K562 (cell line): ENCODE measurements at regions not wholly inside any gene's neighbourhood (a gene's known extent, or its start where the extent isn't known, plus 50 kb on each side); places are given as distances from the start of the nearest gene placed in this dataset.

Source experiments
- ATAC-seq: fragments of 200-7000 bp; cut with Tn5 transposase; 3 replicates; pipeline ENCODE4 v1.9.1; 2020; ENCODE audit warnings: moderate library complexity
- BruUV-seq: library from RNA; stranded (reverse); fragments of 400-500 nt; replicated peaks from 2 replicates; lab custom pipeline; 2021; lab: Mats Ljungman, UMichigan
- CTCF ChIA-PET: fragments of 300-600 bp; formaldehyde crosslinking; extraction: SDS; loops from one replicate; lab custom pipeline; 2021; ENCODE audit warnings: low intra/inter-chr PET ratio; lab: Yijun Ruan, JAX
- POLR2A ChIA-PET: fragments of 300-600, 350-650 bp; sonication (Branson Sonifier 250); formaldehyde crosslinking; extraction: SDS; loops from one replicate; lab custom pipeline; 2021; ENCODE audit warnings: antibody characterized with exemption, inconsistent platforms; lab: Yijun Ruan, JAX
- DNase-seq, 4 experiments: peaks; one replicate each; pipeline versions ENCODE4 v3.0.0 to v3.0.0-alpha.2; 2011 to 2018; ENCODE audit warnings: low spot score in 3 of 4, mixed read lengths in 3 of 4; ENCODE audit errors: extremely low read depth in 1 of 4
- FAIRE-seq: peaks from 2 replicates; lab custom pipeline; 2011; peaks lifted over from hg19 to GRCh38; lab: Jason Lieb, UNC
- H2AFZ ChIP-seq: 2 replicates; pipeline ENCODE4 v1.6.0; 2011; ENCODE audit warnings: low read depth, low read length, control low read depth, inconsistent platforms
- H3K27ac ChIP-seq: fragments of 200-600 bp; 3 replicates; pipeline ENCODE4 v1.8.0; 2011; ENCODE audit warnings: low read depth, mild to moderate bottlenecking, control low read depth, inconsistent platforms, low read length, moderate library complexity, mixed read lengths; ENCODE audit errors: extremely low read depth
- H3K27me3 ChIP-seq, 2 experiments: fragments of 300-600 bp in 1 of 2; 2 replicates in 1 of 2; 3 replicates in 1 of 2; pipeline versions ENCODE4 v1.6.0 to v1.8.0; 2011; ENCODE audit warnings: inconsistent platforms in 2 of 2, low read length in 2 of 2, mild to moderate bottlenecking in 1 of 2, mixed read lengths in 1 of 2, moderate library complexity in 1 of 2; ENCODE audit not compliant: control insufficient read depth in 2 of 2, insufficient read depth in 2 of 2
- H3K36me3 ChIP-seq: fragments of 300-600 bp; 3 replicates; pipeline ENCODE4 v1.8.0; 2011; ENCODE audit warnings: mild to moderate bottlenecking, low read length, inconsistent platforms; ENCODE audit not compliant: control insufficient read depth, insufficient read depth
- H3K4me1 ChIP-seq, 2 experiments: fragments of 200-600 bp in 1 of 2; replicated peaks in 1 of 2; 2 replicates in 1 of 2; 3 replicates in 1 of 2; pipeline versions ENCODE4 v1.5.1 to v1.8.0; 2011; ENCODE audit warnings: inconsistent platforms in 2 of 2, low read length in 2 of 2, mild to moderate bottlenecking in 1 of 2, mixed read lengths in 1 of 2, moderate library complexity in 1 of 2; ENCODE audit not compliant: control insufficient read depth in 2 of 2, insufficient read depth in 2 of 2
- H3K4me2 ChIP-seq: 2 replicates; pipeline ENCODE4 v1.6.1; 2011; ENCODE audit warnings: low read length, control low read depth, inconsistent platforms, mixed read lengths; ENCODE audit not compliant: insufficient read depth
- H3K4me3 ChIP-seq: fragments of 200-600 bp; sonication (generic), shearing (Covaris generic); 2 replicates; pipeline ENCODE4 v1.5.1; 2016; ENCODE audit warnings: control low read depth, inconsistent platforms
- H3K79me2 ChIP-seq: fragments of 200-600 bp; 3 replicates; pipeline ENCODE4 v1.8.0; 2011; ENCODE audit warnings: low read length, inconsistent platforms; ENCODE audit not compliant: control insufficient read depth, insufficient read depth
- H3K9ac ChIP-seq, 2 experiments: 2 replicates each; pipeline versions ENCODE4 v1.6.0 to v1.6.1; 2011; ENCODE audit warnings: low read depth in 2 of 2, low read length in 2 of 2, control low read depth in 1 of 2, inconsistent platforms in 1 of 2, mild to moderate bottlenecking in 1 of 2, mixed read lengths in 1 of 2; ENCODE audit not compliant: insufficient read depth in 1 of 2
- H3K9me1 ChIP-seq: one replicate; pipeline ENCODE4 v1.6.0; 2011; ENCODE audit warnings: inconsistent platforms, mild to moderate bottlenecking, low read length, moderate library complexity; ENCODE audit not compliant: control insufficient read depth, insufficient read depth
- H3K9me3 ChIP-seq: replicated peaks from 2 replicates; pipeline ENCODE4 v1.5.1; 2011; ENCODE audit warnings: low read depth, low read length, inconsistent platforms; ENCODE audit not compliant: control insufficient read depth, insufficient read depth
- H4K20me1 ChIP-seq: replicated peaks from 2 replicates; pipeline ENCODE4 v1.6.1; 2011; ENCODE audit warnings: low read length, inconsistent platforms, mixed read lengths; ENCODE audit not compliant: control insufficient read depth, insufficient read depth
- NONO ChIP-seq, 2 experiments: fragments of 200-400 bp in 1 of 2; fragments of 450-650 bp in 1 of 2; formaldehyde crosslinking in 1 of 2; IDR thresholded peaks; 2 replicates each; pipeline ENCODE4 v1.6.1; 2017; ENCODE audit warnings: low read depth in 2 of 2, mild to moderate bottlenecking in 2 of 2, moderate library complexity in 2 of 2, low read length in 1 of 2
- POLR2G ChIP-seq: fragments of 200-400 bp; formaldehyde crosslinking; IDR thresholded peaks from 2 replicates; pipeline ENCODE4 v1.6.1; 2017; ENCODE audit warnings: low read depth, mild to moderate bottlenecking, antibody characterized with exemption, low read length, moderate library complexity
- WGBS: fragments of 100-300 bp; shearing (Covaris generic); methylation state at CpG from one replicate; pipeline ENCODE4 v1.1.6; 2016; ENCODE audit warnings: low coverage, mixed read lengths; ENCODE audit not compliant: insufficient coverage; ENCODE audit errors: missing lambda C conversion rate; 5-methylcytosine and 5-hydroxymethylcytosine counted together
- in situ Hi-C: fragments of 300-500 bp; cut with MboI; formaldehyde crosslinking; loops from 4 replicates; pipeline ENCODE4 v1.15.0; 2018; ENCODE audit warnings: inconsistent platforms, mixed read lengths
- intact Hi-C: fragments of 100-400 bp; cut with micrococcal nuclease; formaldehyde crosslinking; loops from 2 replicates; pipeline ENCODE4 v1.14.2; 2022
- TF ChIP-seq, protein P1 (sequence below), 2 experiments: fragments of 450-650 bp in 1 of 2; sonication (generic) in 1 of 2; formaldehyde crosslinking in 1 of 2; IDR thresholded peaks; 2 replicates each; pipeline versions ENCODE4 v1.7.1 to v1.9.0; 2016 to 2022; ENCODE audit warnings: inconsistent platforms in 1 of 2, mild to moderate bottlenecking in 1 of 2, missing genetic modification reagents in 1 of 2
- TF ChIP-seq, protein P2 (sequence below): fragments of 250-450 bp; sonication (Bioruptor Pico); IDR thresholded peaks from 2 replicates; pipeline ENCODE4 v1.8.0; 2021; ENCODE audit warnings: moderate library complexity, mild to moderate bottlenecking, inconsistent platforms
- TF ChIP-seq, protein P3 (sequence below): fragments of 450-650 bp; conservative IDR thresholded peaks from 2 replicates; pipeline ENCODE4 v1.6.1; 2016; ENCODE audit warnings: missing genetic modification characterization, low read depth, mild to moderate bottlenecking, control low read depth, missing compliant biosample characterization
- TF ChIP-seq, protein P4 (sequence below): fragments of 200-800 bp; sonication (Bioruptor generic); IDR thresholded peaks from 2 replicates; pipeline ENCODE4 v1.6.1; 2017; ENCODE audit warnings: missing genetic modification characterization, missing compliant biosample characterization

DNA sequence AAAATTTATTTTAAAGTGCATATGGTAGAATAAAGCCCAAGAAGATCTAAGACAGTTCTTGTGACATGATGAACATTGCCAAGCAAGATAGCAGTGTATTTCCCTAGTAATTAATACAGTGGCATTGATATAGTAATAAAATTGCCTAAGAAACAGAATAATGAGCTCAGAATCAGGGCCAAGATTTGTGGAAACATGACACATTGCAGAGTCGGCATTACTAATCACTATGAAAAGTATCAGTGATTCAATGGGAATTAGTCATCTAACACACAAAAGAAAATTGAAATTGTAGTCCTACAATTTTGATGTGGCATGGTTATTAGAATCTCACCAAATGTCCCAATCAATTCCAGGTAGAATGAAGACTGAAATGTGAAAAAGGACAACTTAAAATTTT, 243.0 kb upstream of the CYRIA start:
- ChIA-PET CTCF (interaction anchor here (0.6 kb wide), 1 partner anchor 38 kb away, joined by 4 read pairs; no protein-coding TSS in a partner anchor), POLR2A (no interaction called here)
- H3K9me1 ChIP-seq = no peaks in the 10 kb centered on the region
- H3K79me2 ChIP-seq = no peaks in the 10 kb centered on the region
- H3K36me3 ChIP-seq = no peaks in the 10 kb centered on the region
- intact Hi-C loops = no loop called here
- DNase-seq (no peak), ATAC-seq (no peak), FAIRE-seq (no peak)
- H3K9ac ChIP-seq = no peak overlapping the region
- 16% methylated on average over 1 of the region's 1 CpG for WGBS
- H3K4me2 ChIP-seq = no peak overlapping the region
- in situ Hi-C loops = no loop called here
- no peaks in the 10 kb centered on the region for H3K27me3 ChIP-seq
- H2AFZ ChIP-seq = no peak overlapping the region
- H4K20me1 ChIP-seq = no peaks in the 10 kb centered on the region
- no peaks in the 10 kb centered on the region for H3K9me3 ChIP-seq
- H3K4me3 ChIP-seq = no peak overlapping the region
- no peak overlapping the region for H3K27ac ChIP-seq
- H3K4me1 ChIP-seq = no peaks in the 10 kb centered on the region
- BruUV-seq = no TSS peak
- no peak for TF ChIP-seq POLR2G
- TF ChIP-seq, protein P1, sequence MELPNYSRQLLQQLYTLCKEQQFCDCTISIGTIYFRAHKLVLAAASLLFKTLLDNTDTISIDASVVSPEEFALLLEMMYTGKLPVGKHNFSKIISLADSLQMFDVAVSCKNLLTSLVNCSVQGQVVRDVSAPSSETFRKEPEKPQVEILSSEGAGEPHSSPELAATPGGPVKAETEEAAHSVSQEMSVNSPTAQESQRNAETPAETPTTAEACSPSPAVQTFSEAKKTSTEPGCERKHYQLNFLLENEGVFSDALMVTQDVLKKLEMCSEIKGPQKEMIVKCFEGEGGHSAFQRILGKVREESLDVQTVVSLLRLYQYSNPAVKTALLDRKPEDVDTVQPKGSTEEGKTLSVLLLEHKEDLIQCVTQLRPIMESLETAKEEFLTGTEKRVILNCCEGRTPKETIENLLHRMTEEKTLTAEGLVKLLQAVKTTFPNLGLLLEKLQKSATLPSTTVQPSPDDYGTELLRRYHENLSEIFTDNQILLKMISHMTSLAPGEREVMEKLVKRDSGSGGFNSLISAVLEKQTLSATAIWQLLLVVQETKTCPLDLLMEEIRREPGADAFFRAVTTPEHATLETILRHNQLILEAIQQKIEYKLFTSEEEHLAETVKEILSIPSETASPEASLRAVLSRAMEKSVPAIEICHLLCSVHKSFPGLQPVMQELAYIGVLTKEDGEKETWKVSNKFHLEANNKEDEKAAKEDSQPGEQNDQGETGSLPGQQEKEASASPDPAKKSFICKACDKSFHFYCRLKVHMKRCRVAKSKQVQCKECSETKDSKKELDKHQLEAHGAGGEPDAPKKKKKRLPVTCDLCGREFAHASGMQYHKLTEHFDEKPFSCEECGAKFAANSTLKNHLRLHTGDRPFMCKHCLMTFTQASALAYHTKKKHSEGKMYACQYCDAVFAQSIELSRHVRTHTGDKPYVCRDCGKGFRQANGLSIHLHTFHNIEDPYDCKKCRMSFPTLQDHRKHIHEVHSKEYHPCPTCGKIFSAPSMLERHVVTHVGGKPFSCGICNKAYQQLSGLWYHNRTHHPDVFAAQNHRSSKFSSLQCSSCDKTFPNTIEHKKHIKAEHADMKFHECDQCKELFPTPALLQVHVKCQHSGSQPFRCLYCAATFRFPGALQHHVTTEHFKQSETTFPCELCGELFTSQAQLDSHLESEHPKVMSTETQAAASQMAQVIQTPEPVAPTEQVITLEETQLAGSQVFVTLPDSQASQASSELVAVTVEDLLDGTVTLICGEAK (IDR thresholded peaks at IDR 0.05) = no peak
- TF ChIP-seq, protein P1 (CRISPR knock-in tag; IDR thresholded peaks at IDR 0.05) = no peak
- TF ChIP-seq NONO (IDR thresholded peaks at IDR 0.05; ENCODE audit: low read depth in 2 of 2, low read length in 1 of 2) = no peak
- TF ChIP-seq, protein P2, sequence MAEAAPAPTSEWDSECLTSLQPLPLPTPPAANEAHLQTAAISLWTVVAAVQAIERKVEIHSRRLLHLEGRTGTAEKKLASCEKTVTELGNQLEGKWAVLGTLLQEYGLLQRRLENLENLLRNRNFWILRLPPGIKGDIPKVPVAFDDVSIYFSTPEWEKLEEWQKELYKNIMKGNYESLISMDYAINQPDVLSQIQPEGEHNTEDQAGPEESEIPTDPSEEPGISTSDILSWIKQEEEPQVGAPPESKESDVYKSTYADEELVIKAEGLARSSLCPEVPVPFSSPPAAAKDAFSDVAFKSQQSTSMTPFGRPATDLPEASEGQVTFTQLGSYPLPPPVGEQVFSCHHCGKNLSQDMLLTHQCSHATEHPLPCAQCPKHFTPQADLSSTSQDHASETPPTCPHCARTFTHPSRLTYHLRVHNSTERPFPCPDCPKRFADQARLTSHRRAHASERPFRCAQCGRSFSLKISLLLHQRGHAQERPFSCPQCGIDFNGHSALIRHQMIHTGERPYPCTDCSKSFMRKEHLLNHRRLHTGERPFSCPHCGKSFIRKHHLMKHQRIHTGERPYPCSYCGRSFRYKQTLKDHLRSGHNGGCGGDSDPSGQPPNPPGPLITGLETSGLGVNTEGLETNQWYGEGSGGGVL (CRISPR knock-in tag) = no peak
- TF ChIP-seq, protein P3, sequence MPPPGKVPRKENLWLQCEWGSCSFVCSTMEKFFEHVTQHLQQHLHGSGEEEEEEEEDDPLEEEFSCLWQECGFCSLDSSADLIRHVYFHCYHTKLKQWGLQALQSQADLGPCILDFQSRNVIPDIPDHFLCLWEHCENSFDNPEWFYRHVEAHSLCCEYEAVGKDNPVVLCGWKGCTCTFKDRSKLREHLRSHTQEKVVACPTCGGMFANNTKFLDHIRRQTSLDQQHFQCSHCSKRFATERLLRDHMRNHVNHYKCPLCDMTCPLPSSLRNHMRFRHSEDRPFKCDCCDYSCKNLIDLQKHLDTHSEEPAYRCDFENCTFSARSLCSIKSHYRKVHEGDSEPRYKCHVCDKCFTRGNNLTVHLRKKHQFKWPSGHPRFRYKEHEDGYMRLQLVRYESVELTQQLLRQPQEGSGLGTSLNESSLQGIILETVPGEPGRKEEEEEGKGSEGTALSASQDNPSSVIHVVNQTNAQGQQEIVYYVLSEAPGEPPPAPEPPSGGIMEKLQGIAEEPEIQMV = no peak
- TF ChIP-seq, protein P4, sequence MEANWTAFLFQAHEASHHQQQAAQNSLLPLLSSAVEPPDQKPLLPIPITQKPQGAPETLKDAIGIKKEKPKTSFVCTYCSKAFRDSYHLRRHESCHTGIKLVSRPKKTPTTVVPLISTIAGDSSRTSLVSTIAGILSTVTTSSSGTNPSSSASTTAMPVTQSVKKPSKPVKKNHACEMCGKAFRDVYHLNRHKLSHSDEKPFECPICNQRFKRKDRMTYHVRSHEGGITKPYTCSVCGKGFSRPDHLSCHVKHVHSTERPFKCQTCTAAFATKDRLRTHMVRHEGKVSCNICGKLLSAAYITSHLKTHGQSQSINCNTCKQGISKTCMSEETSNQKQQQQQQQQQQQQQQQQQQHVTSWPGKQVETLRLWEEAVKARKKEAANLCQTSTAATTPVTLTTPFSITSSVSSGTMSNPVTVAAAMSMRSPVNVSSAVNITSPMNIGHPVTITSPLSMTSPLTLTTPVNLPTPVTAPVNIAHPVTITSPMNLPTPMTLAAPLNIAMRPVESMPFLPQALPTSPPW (CRISPR knock-in tag) = no peak
